ENCODE measurements at regions not wholly inside any gene's neighbourhood (a gene's known extent, or its start where the extent isn't known, plus 50 kb on each side); places are given as distances from the start of the nearest gene placed in this dataset.
A peak's percentile ranks its signal among the peaks of the same experiment; 100 is the strongest.
"Not testable (repeated sequence)": the region's sequence is repeated elsewhere in the genome, so short reads cannot be mapped to it uniquely, and the experiment has no call there.

GRCh38 chr15:60162251-60162967 is 158.3 kb downstream of the FOXB1 start:
- DNase-seq (ENCODE audit: low read depth): no peak
- no peak for TF ChIP-seq CTCF (IDR thresholded peaks at IDR 0.05; ENCODE audit: insufficient read depth, low read length, poor library complexity, severe bottlenecking)
- H3K27me3 ChIP-seq (ENCODE audit: control insufficient read depth, insufficient read depth, low read length): no peaks in the 10 kb centered on the region

GRCh38 chr15:60162968-60163355 is 158.9 kb downstream of the FOXB1 start:
- Histone ChIP-seq H3K36me3 (ENCODE audit: control insufficient read depth, insufficient read depth, low read length) (no peaks in the 10 kb centered on the region), H3K4me3 (ENCODE audit: low read depth, low read length) (no peak overlapping the region), H3K27me3 (ENCODE audit: control insufficient read depth, insufficient read depth, low read length) (no peaks in the 10 kb centered on the region)
- TF ChIP-seq CTCF (IDR thresholded peaks at IDR 0.05; ENCODE audit: insufficient read depth, low read length, poor library complexity, severe bottlenecking): no peak
- DNase-seq (ENCODE audit: low read depth): no peak

More at GRCh38 chr15:60162251-60162967, 158.3 kb downstream of the FOXB1 start:
- Histone ChIP-seq H3K4me3 (ENCODE audit: low read depth, low read length) (no peak overlapping the region), H3K36me3 (ENCODE audit: control insufficient read depth, insufficient read depth, low read length) (no peaks in the 10 kb centered on the region)

GRCh38 chr15:60165111-60165510 is 161.0 kb downstream of the FOXB1 start:
- no peak for TF ChIP-seq CTCF (IDR thresholded peaks at IDR 0.05; ENCODE audit: insufficient read depth, low read length, poor library complexity, severe bottlenecking)
- Histone ChIP-seq H3K36me3 (ENCODE audit: control insufficient read depth, insufficient read depth, low read length) (no peaks in the 10 kb centered on the region), H3K27me3 (ENCODE audit: control insufficient read depth, insufficient read depth, low read length) (no peaks in the 10 kb centered on the region), H3K4me3 (ENCODE audit: low read depth, low read length) (no peak overlapping the region)
- no peak for DNase-seq (ENCODE audit: low read depth)

GRCh38 chr15:60172143-60172542 is 168.0 kb downstream of the FOXB1 start:
- H3K36me3 ChIP-seq (ENCODE audit: control insufficient read depth, insufficient read depth, low read length): no peaks in the 10 kb centered on the region
- DNase-seq (ENCODE audit: low read depth): no peak
- H3K4me3 ChIP-seq (ENCODE audit: low read depth, low read length): no peak overlapping the region
- H3K27me3 ChIP-seq (ENCODE audit: control insufficient read depth, insufficient read depth, low read length): no peaks in the 10 kb centered on the region
- no peak for TF ChIP-seq CTCF (IDR thresholded peaks at IDR 0.05; ENCODE audit: insufficient read depth, low read length, poor library complexity, severe bottlenecking)

GRCh38 chr15:60179786-60180391 is 175.8 kb downstream of the FOXB1 start:
- Histone ChIP-seq H3K4me3 (ENCODE audit: low read depth, low read length) (no peak overlapping the region), H3K27me3 (ENCODE audit: control insufficient read depth, insufficient read depth, low read length) (no peaks in the 10 kb centered on the region), H3K36me3 (ENCODE audit: control insufficient read depth, insufficient read depth, low read length) (no peaks in the 10 kb centered on the region)
- TF ChIP-seq CTCF (IDR thresholded peaks at IDR 0.05; ENCODE audit: insufficient read depth, low read length, poor library complexity, severe bottlenecking): peak; percentile 84
- DNase-seq (ENCODE audit: low read depth): no peak

- DNase-seq (ENCODE audit: low read depth); H3K4me3 ChIP-seq (ENCODE audit: low read depth, low read length); H3K27me3 ChIP-seq (ENCODE audit: control insufficient read depth, insufficient read depth, low read length); H3K36me3 ChIP-seq (ENCODE audit: control insufficient read depth, insufficient read depth, low read length): not testable (repeated sequence)
These were observed 177.8 kb downstream of the FOXB1 start for GRCh38 chr15:60181957-60182356.

Measured in kidney epithelial cell (primary cell).